Endothelial cell of umbilical vein (primary cell): ENCODE measurements at regions not wholly inside any gene's neighbourhood (a gene's known extent, or its start where the extent isn't known, plus 50 kb on each side); places are given as distances from the start of the nearest gene placed in this dataset.

Experiments
- CTCF ChIP-seq, 2 donors: IDR thresholded peaks; 1 replicate in 1 of 2; 2 replicates in 1 of 2; pipeline ENCODE4 v1.5.1; 2011; ENCODE audit warnings: low read length in 2 of 2, mild to moderate bottlenecking in 2 of 2, moderate library complexity in 2 of 2, control low read depth in 1 of 2, inconsistent platforms in 1 of 2, low read depth in 1 of 2; ENCODE audit not compliant: insufficient read depth in 1 of 2; ENCODE audit errors: extremely low read depth in 1 of 2
- GATA2 ChIP-seq: IDR thresholded peaks from 2 replicates; pipeline ENCODE4 v1.7.0; 2011; ENCODE audit warnings: low read depth, mild to moderate bottlenecking, moderate library complexity, mixed read lengths, low read length; ENCODE audit not compliant: insufficient read length, insufficient read depth
- JUN ChIP-seq: IDR thresholded peaks from 2 replicates; pipeline ENCODE4 v1.6.1; 2011; ENCODE audit warnings: borderline replicate concordance, low read depth; ENCODE audit not compliant: insufficient read length, insufficient read depth
- MYC ChIP-seq: IDR thresholded peaks from one replicate; pipeline ENCODE4 v1.6.1; 2011; ENCODE audit warnings: mild to moderate bottlenecking, low read depth, low read length
- POLR2A ChIP-seq: IDR thresholded peaks from 2 replicates; pipeline ENCODE4 v1.6.1; 2012; ENCODE audit warnings: low read depth, mild to moderate bottlenecking, control low read depth, low read length
- POLR2AphosphoS5 ChIP-seq: IDR thresholded peaks from 2 replicates; pipeline ENCODE4 v1.6.1; 2012; ENCODE audit warnings: low read depth, mild to moderate bottlenecking, control low read depth, low read length, moderate library complexity; ENCODE audit not compliant: insufficient read depth

DNA sequence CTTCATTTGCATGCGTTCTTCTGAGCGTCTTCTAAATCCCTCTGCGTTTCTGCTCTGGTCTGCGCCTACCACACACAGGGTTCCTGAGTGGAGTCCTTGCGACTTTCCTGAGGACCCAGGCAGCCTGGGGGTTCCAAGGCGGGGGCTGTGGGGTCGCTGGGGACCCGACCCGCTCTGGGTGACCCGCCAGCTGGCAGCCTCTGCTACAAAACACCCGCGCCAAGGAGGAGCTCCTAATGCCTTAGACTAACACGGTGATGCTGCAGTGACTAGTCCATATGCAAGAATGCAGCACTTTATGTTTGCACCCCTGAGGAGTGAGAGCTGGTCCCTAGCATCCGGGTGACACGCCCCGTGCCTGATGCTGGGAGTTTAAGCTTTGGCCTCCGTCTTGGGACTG, 367.0 kb upstream of the POM121L12 start:
- TF ChIP-seq GATA2: no peak
- no peak for TF ChIP-seq CTCF (IDR thresholded peaks at IDR 0.05; ENCODE audit: extremely low read depth in 1 of 2, insufficient read depth in 1 of 2, low read depth in 1 of 2, low read length in 2 of 2)
- no peak for TF ChIP-seq POLR2A
- TF ChIP-seq MYC: no peak
- no peak for TF ChIP-seq JUN
- no peak for TF ChIP-seq POLR2AphosphoS5
